Heart right ventricle (tissue), 16 donors: ENCODE measurements at regions not wholly inside any gene's neighbourhood (a gene's known extent, or its start where the extent isn't known, plus 50 kb on each side); places are given as distances from the start of the nearest gene placed in this dataset.

ENCODE experiments used
- ATAC-seq, 8 donors: fragments of 200-7000 bp; cut with Tn5 transposase; one replicate each; pipeline ENCODE4 v1.9.1; 2020; ENCODE audit warnings: mild to moderate bottlenecking in 8 of 8, moderate library complexity in 8 of 8, moderate number of reproducible peaks in 1 of 8
- DNase-seq, 2 donors: peaks; one replicate each; pipeline ENCODE4 v3.0.0-alpha.2; 2020
- H3K27ac ChIP-seq, 10 donors: fragments of 200-600 bp; sonication (generic) in 2 of 10; one replicate each; pipeline versions ENCODE4 v1.5.0 to v1.8.0; 2020 to 2022; ENCODE audit warnings: mild to moderate bottlenecking in 3 of 10
- H3K27me3 ChIP-seq, 7 donors: fragments of 200-600 bp; one replicate each; pipeline ENCODE4 v1.8.0; 2021 to 2022; ENCODE audit warnings: mild to moderate bottlenecking in 2 of 7
- H3K36me3 ChIP-seq, 9 donors: fragments of 200-600 bp; sonication (generic) in 1 of 9; one replicate each; pipeline versions ENCODE4 v1.5.0 to v1.8.0; 2020 to 2022; ENCODE audit warnings: mild to moderate bottlenecking in 2 of 9
- H3K4me1 ChIP-seq, 9 donors: fragments of 200-600 bp; sonication (generic) in 1 of 9; one replicate each; pipeline versions ENCODE4 v1.5.0 to v1.8.0; 2020 to 2022; ENCODE audit warnings: mild to moderate bottlenecking in 4 of 9
- H3K4me3 ChIP-seq, 10 donors: fragments of 200-600 bp; sonication (generic) in 2 of 10; one replicate each; pipeline versions ENCODE4 v1.5.0 to v1.8.0; 2020 to 2022; ENCODE audit warnings: mild to moderate bottlenecking in 7 of 10, moderate library complexity in 2 of 10
- H3K9me3 ChIP-seq, 11 donors: fragments of 200-600 bp in 10 of 11; sonication (generic) in 2 of 11; one replicate each; pipeline versions ENCODE4 v1.5.0 to v1.8.0; 2013 to 2022; ENCODE audit warnings: mild to moderate bottlenecking in 2 of 11, control low read depth in 1 of 11, moderate library complexity in 1 of 11
- WGBS, 2 donors: extraction: QIAGEN DNeasy Blood & Tissue Kit; methylation state at CpG; one replicate each; pipeline ENCODE4 v1.1.7; 2013; ENCODE audit warnings: inconsistent platforms in 1 of 2; 5-methylcytosine and 5-hydroxymethylcytosine counted together
- intact Hi-C, 10 donors: fragments of 100-400 bp; cut with DNase I; formaldehyde crosslinking; loops; one replicate each; pipeline versions ENCODE4 v1.11.1 to v1.14.2; 2022
- TF ChIP-seq, protein P1 (sequence below), 9 donors: fragments of 200-600 bp; sonication (generic) in 2 of 9; IDR thresholded peaks; one replicate each; pipeline versions ENCODE4 v1.5.0 to v1.8.0; 2021 to 2022; ENCODE audit warnings: antibody characterized with exemption in 9 of 9, mild to moderate bottlenecking in 5 of 9, moderate library complexity in 1 of 9
- donor health status: Arrhythmogenic right ventricular cardiomyopathy.
- donor health status: ischemic (EF 13 %, LVEDD 7.1; RV severe dilation, severe dysfunction).
- donor health status: healthy with polysubstance abuse.
- donor health status: DM: no; HTN: yes; CAD: no.
- donor health status: DM: no; HTN: no; CAD: no.
- donor health status: ischemic (EF 25% LVEDD 6.9; RV normal size, moderate dysfunction).
- donor health status: ischemic (EF 25% LVEDD 5.7; RV mildly dilated, moderate dysfunction).
- donor health status: healthy.
- donor health status: DM: yes; HTN: yes; CAD: no.
- donor health status: Ischemic cardiomyopathy.
- donor health status: ischemic (EF 35%, LVEDD 5.7; RV mildly dilated, moderate dysfunction).
- donor health status: nonischemic (EF 11% LVEDD 7.7; RV severe dilation, severe dysfunction).
- donor health status: DM: yes; HTN: yes; CAD: no.
- donor health status: PGD.
- donor health status: ischemic (EF 29% LVEDD 5.4; RV normal size, mild dysfunction).
- donor health status: nonischemic (EF 23%, LVEDD 6.1; RV moderate dilation, normal function).

DNA sequence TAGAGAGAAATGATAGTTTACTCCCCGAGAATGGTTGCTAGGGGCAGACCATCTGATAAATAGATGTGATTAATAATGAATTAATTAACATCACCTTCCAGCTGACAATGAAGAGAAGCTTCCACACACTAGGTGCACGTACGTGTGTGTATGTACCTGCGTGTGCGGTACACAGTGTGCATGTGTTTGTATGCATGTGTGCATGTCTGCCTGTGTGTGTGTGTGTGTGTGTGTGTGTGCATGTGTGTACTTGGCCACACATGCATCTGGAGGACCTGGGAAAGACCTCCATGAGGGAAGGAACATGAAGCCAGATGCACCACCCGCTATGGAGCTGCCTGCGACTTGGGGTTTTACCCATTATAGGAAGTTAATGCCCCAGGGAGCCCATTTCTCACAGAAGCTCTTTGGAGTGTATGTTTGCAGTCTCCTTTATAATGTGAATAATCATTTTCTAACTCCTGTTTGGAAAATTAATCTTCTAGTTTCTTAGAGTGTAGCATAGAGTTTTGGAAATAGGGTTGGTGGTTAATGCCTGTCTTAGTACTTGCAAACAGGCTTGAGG lies 229.1 kb downstream of the ENGASE start:
- Histone ChIP-seq H3K36me3 (no peaks in the 10 kb centered on the region), H3K27me3 (peaks cover 0 to 30% (median 15%) of the 10 kb centered on the region in 7 donors), H3K9me3 (no peaks in the 10 kb centered on the region), H3K4me3 (no peak overlapping the region), H3K4me1 (peaks cover 11 to 34% (median 28%) of the 10 kb centered on the region in 9 donors), H3K27ac (no peak overlapping the region)
- no peak for DNase-seq
- 84 to 92% methylated on average over 7 of the region's 7 CpGs for WGBS, 2 donors
- TF ChIP-seq, protein P1, sequence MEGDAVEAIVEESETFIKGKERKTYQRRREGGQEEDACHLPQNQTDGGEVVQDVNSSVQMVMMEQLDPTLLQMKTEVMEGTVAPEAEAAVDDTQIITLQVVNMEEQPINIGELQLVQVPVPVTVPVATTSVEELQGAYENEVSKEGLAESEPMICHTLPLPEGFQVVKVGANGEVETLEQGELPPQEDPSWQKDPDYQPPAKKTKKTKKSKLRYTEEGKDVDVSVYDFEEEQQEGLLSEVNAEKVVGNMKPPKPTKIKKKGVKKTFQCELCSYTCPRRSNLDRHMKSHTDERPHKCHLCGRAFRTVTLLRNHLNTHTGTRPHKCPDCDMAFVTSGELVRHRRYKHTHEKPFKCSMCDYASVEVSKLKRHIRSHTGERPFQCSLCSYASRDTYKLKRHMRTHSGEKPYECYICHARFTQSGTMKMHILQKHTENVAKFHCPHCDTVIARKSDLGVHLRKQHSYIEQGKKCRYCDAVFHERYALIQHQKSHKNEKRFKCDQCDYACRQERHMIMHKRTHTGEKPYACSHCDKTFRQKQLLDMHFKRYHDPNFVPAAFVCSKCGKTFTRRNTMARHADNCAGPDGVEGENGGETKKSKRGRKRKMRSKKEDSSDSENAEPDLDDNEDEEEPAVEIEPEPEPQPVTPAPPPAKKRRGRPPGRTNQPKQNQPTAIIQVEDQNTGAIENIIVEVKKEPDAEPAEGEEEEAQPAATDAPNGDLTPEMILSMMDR (IDR thresholded peaks at IDR 0.05), result no peak
- intact Hi-C loops, result no loop called here
- ATAC-seq, result no peak

DNA sequence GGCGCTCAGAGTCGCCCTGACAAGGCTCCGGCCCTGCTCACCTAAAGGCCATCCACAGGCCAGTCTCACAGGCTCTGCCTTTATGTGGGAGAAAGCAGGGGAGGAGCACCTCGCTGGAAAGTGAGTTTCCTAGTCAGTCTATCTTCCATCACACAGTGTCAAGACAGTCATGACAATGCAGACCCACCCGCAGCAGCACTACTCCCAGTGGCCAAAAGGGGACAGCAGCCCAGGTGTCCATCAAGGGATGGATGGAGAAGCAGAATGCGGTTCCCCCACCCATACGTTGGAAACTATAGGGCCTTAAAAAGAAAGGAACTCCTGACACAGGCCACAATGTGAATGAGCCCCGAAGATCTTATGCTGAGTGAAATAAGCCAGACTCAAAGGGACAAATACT lies 226.8 kb downstream of the ENGASE start:
- Histone ChIP-seq H3K4me3 (no peak overlapping the region), H3K36me3 (no peaks in the 10 kb centered on the region), H3K4me1 (peaks cover 4 to 20% (median 16%) of the 10 kb centered on the region in 9 donors), H3K9me3 (no peaks in the 10 kb centered on the region), H3K27me3 (peaks cover 0 to 50% (median 26%) of the 10 kb centered on the region in 7 donors), H3K27ac (no peak overlapping the region)
- 70% methylated on average over 8 of the region's 8 CpGs for WGBS, 2 donors
- ATAC-seq, result no peak
- no peak for DNase-seq
- TF ChIP-seq, protein P1 (IDR thresholded peaks at IDR 0.05), result no peak
- intact Hi-C loops, result no loop called here

DNA sequence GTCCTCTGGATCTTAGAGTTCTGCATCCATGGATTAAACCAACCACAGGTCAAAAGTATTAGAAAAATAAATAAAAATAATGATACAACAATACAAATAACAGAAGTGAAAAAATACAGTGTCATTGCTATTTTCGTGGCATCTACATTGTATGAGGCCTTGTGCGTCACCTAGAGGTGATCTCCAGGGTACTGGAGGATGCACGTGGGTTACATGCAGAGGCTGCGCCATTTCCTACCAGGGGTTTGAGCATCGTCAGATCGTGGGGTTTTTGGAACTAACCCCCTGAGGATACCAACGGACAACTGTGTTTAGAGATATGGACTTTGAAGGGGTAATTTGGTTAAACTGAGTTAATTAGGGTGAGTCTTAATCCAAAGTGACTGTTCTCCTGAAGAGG lies 224.7 kb downstream of the ENGASE start:
- intact Hi-C loops, result no loop called here
- WGBS, 2 donors, result 72% methylated on average over 7 of the region's 7 CpGs
- ATAC-seq, result no peak
- TF ChIP-seq, protein P1 (IDR thresholded peaks at IDR 0.05), result no peak
- Histone ChIP-seq H3K4me1 (no peaks in the 10 kb centered on the region), H3K27ac (no peak overlapping the region), H3K4me3 (no peak overlapping the region), H3K36me3 (no peaks in the 10 kb centered on the region), H3K9me3 (no peaks in the 10 kb centered on the region), H3K27me3 (peaks cover 0 to 50% (median 23%) of the 10 kb centered on the region in 7 donors)
- no peak for DNase-seq

DNA sequence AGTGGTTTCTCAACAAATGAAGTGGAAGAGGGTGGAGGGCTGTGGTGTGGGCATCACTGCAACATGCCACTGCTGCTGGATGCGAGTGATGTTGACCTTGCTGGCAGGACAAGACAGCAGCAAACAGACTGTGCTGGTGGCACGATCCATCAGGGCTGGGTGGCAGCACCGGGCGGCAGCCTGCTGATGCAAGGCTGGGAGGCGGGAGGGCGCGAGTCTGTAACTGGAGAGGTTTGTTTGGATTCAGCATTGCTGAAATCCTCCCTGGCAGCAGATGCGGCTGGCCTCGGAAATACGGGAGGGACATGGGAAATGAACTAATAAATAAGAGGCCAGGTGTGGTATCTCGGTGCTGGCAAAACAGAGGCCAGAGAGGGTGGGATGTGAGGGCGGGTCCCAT lies 224.2 kb downstream of the ENGASE start:
- 78 to 80% methylated on average over 12 of the region's 12 CpGs for WGBS, 2 donors
- TF ChIP-seq, protein P1 (IDR thresholded peaks at IDR 0.05), result no peak

More for the DNA sequence above, 224.2 kb downstream of the ENGASE start:
- Histone ChIP-seq H3K4me1 (no peaks in the 10 kb centered on the region), H3K4me3 (no peak overlapping the region), H3K27ac (no peak overlapping the region), H3K36me3 (no peaks in the 10 kb centered on the region), H3K9me3 (no peaks in the 10 kb centered on the region), H3K27me3 (peaks cover 0 to 49% (median 23%) of the 10 kb centered on the region in 7 donors)
- no peak for ATAC-seq
- no peak for DNase-seq
- intact Hi-C loops, result no loop called here
